Smooth muscle cell (in vitro differentiated cells): ENCODE measurements at regions not wholly inside any gene's neighbourhood (a gene's known extent, or its start where the extent isn't known, plus 50 kb on each side); places are given as distances from the start of the nearest gene placed in this dataset.

Source experiments
- DNase-seq: peaks from one replicate; lab custom pipeline; 2025; ENCODE audit not compliant: unreplicated experiment; lab: John Stamatoyannopoulos, UW
- H2AFZ ChIP-seq: fragments of 200-600 bp; sonication (generic); 2 replicates; pipeline ENCODE4 v1.6.0; 2016; ENCODE audit warnings: antibody characterized with exemption, low read depth, mild to moderate bottlenecking
- H3F3A ChIP-seq: fragments of 200-600 bp; sonication (generic); 2 replicates; pipeline ENCODE4 v1.6.0; 2017; ENCODE audit warnings: antibody characterized with exemption, low read depth
- H3K27ac ChIP-seq: fragments of 200-600 bp; sonication (generic); 2 replicates; pipeline ENCODE4 v1.5.1; 2016; ENCODE audit warnings: low read depth, mild to moderate bottlenecking
- H3K27me3 ChIP-seq: fragments of 200-600 bp; sonication (generic); 2 replicates; pipeline ENCODE4 v1.6.1; 2016; ENCODE audit warnings: low read depth, mild to moderate bottlenecking
- H3K36me3 ChIP-seq: fragments of 200-600 bp; sonication (generic); 2 replicates; pipeline ENCODE4 v1.5.1; 2016; ENCODE audit warnings: low read depth
- H3K4me1 ChIP-seq: fragments of 200-600 bp; sonication (generic); 2 replicates; pipeline ENCODE4 v1.5.1; 2016; ENCODE audit warnings: low read depth
- H3K4me2 ChIP-seq: fragments of 200-600 bp; sonication (generic); 2 replicates; pipeline ENCODE4 v1.6.0; 2016; ENCODE audit warnings: mild to moderate bottlenecking
- H3K4me3 ChIP-seq: fragments of 200-600 bp; sonication (generic); 2 replicates; pipeline ENCODE4 v1.5.1; 2016; ENCODE audit warnings: mild to moderate bottlenecking
- H3K79me2 ChIP-seq: fragments of 200-600 bp; sonication (generic); 2 replicates; pipeline ENCODE4 v1.6.0; 2016; ENCODE audit warnings: low read depth, mild to moderate bottlenecking
- H3K9ac ChIP-seq: fragments of 200-600 bp; sonication (generic); 2 replicates; pipeline ENCODE4 v1.6.0; 2016; ENCODE audit warnings: low read depth
- H3K9me3 ChIP-seq: fragments of 200-600 bp; sonication (generic); replicated peaks from 2 replicates; pipeline ENCODE4 v1.5.1; 2016; ENCODE audit warnings: low read depth
- H4K20me1 ChIP-seq: fragments of 200-600 bp; sonication (generic); 2 replicates; pipeline ENCODE4 v1.6.0; 2016; ENCODE audit warnings: low read depth
- CTCF ChIP-seq: fragments of 200-600 bp; sonication (generic); IDR thresholded peaks from 2 replicates; pipeline ENCODE4 v1.5.1; 2017; ENCODE audit warnings: borderline replicate concordance, mild to moderate bottlenecking, antibody characterized with exemption; ENCODE audit not compliant: insufficient read depth, poor library complexity, severe bottlenecking
- WGBS: methylation state at CpG from one replicate; pipeline ENCODE4 v1.1.7; 2016; ENCODE audit warnings: low lambda C conversion rate; 5-methylcytosine and 5-hydroxymethylcytosine counted together

DNA sequence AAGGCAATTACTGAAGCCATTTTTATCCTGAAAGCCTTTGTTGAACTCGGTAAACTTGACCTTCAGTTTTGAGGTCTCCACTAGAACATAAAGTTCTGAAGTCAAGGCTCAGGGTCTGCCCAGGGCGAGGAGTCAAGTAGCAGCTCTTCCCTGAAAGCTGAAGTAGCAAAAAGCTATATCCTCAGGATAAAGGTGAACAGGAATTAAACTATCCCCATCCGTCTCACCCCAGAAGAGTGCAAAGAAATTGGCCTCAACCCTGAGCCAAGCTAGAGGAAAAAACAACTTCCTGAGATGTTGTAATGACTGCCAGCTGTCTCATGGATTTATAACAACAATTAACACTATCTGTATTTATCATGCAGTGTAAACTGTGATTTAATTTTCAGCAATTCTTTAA is 590.8 kb downstream of the SPRY1 start:
- Histone ChIP-seq H2AFZ (peak overlapping the region; percentile 26), H3K4me2 (no peak overlapping the region), H3K4me1 (no peaks in the 10 kb centered on the region), H3K27ac (no peak overlapping the region), H3K9ac (no peak overlapping the region), H4K20me1 (no peaks in the 10 kb centered on the region), H3K27me3 (no peaks in the 10 kb centered on the region), H3K9me3 (no peaks in the 10 kb centered on the region), H3F3A (no peaks in the 10 kb centered on the region), H3K79me2 (no peaks in the 10 kb centered on the region), H3K4me3 (no peak overlapping the region), H3K36me3 (no peaks in the 10 kb centered on the region)
- 93% methylated on average over 3 of the region's 3 CpGs for WGBS
- DNase-seq: no peak
- no peak for TF ChIP-seq CTCF

DNA sequence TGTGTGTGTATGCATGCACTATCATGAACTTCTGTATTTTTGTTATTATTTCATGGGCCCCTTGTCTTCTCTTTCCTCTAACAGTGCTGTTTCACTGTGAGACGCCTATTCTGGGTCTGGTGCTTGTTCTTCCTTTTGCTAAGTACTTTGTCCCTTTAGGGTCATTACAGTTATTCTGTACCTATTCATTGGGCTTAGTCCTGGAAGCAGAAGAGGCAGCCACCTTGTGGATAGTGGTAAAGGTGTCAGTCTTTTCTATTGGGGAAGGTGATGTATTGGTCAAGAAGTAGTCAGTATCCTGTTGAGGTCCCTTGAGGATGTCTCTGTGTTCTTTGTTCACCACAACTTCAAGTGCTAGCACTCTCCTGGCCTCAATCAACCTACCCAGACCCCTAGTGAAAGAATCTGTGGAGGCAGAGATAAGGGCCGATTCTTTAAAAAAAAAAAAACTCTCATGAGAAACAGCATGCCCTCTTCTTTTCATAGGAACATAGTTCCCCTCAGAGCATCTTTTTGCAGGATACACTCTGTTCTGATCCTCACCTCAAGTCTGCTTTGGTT is 593.8 kb downstream of the SPRY1 start:
- Histone ChIP-seq H3K4me1 (no peaks in the 10 kb centered on the region), H3K27ac (no peak overlapping the region), H3K79me2 (no peaks in the 10 kb centered on the region), H3K4me3 (no peak overlapping the region), H3K9me3 (no peaks in the 10 kb centered on the region), H3K4me2 (no peak overlapping the region), H3K36me3 (no peaks in the 10 kb centered on the region), H4K20me1 (no peaks in the 10 kb centered on the region), H3K9ac (no peak overlapping the region), H2AFZ (no peak overlapping the region), H3F3A (no peaks in the 10 kb centered on the region), H3K27me3 (no peaks in the 10 kb centered on the region)
- no peak for TF ChIP-seq CTCF
- WGBS: 91% methylated on average over 2 of the region's 2 CpGs
- no peak for DNase-seq

GRCh38 chr4:123994917-123995316 is 598.3 kb downstream of the SPRY1 start:
- Histone ChIP-seq H2AFZ (no peak overlapping the region), H3F3A (no peaks in the 10 kb centered on the region), H4K20me1 (no peaks in the 10 kb centered on the region), H3K4me2 (no peak overlapping the region), H3K27ac (no peak overlapping the region), H3K4me3 (no peak overlapping the region), H3K79me2 (no peaks in the 10 kb centered on the region), H3K27me3 (no peaks in the 10 kb centered on the region), H3K36me3 (no peaks in the 10 kb centered on the region), H3K9ac (no peak overlapping the region), H3K4me1 (no peaks in the 10 kb centered on the region), H3K9me3 (no peaks in the 10 kb centered on the region)
- TF ChIP-seq CTCF: no peak
- no peak for DNase-seq
- 95% methylated on average over 2 of the region's 2 CpGs for WGBS

GRCh38 chr4:123995936-123996335 is 599.3 kb downstream of the SPRY1 start:
- TF ChIP-seq CTCF: no peak
- WGBS: 28% methylated on average over 2 of the region's 2 CpGs
- no peak overlapping the region for H3K27ac ChIP-seq
- H2AFZ ChIP-seq: no peak overlapping the region
- no peak overlapping the region for H3K4me3 ChIP-seq
- no peaks in the 10 kb centered on the region for H3K4me1 ChIP-seq
- no peaks in the 10 kb centered on the region for H3K36me3 ChIP-seq
- H3K9me3 ChIP-seq: no peaks in the 10 kb centered on the region
- no peaks in the 10 kb centered on the region for H3F3A ChIP-seq
- no peak overlapping the region for H3K4me2 ChIP-seq
- H4K20me1 ChIP-seq: no peaks in the 10 kb centered on the region
- no peaks in the 10 kb centered on the region for H3K79me2 ChIP-seq
- no peak overlapping the region for H3K9ac ChIP-seq
- no peaks in the 10 kb centered on the region for H3K27me3 ChIP-seq
- no peak for DNase-seq
